NCI-H82 treated with DMSO at 0.1 percent for 48 hours (cell line): ENCODE measurements at regions not wholly inside any gene's neighbourhood (a gene's known extent, or its start where the extent isn't known, plus 50 kb on each side); places are given as distances from the start of the nearest gene placed in this dataset.
"Not testable (repeated sequence)": the region's sequence is repeated elsewhere in the genome, so short reads cannot be mapped to it uniquely, and the experiment has no call there.

Experiments used
- DNase-seq: peaks from one replicate; lab custom pipeline; 2025; ENCODE audit not compliant: unreplicated experiment; lab: John Stamatoyannopoulos, UW

- DNase-seq = no peak
Measured at GRCh38 chr7:130943981-130944380, 210.0 kb upstream of the KLF14 start.

GRCh38 chr7:130944997-130945396 is 211.0 kb upstream of the KLF14 start:
- no peak for DNase-seq

GRCh38 chr7:130945411-130945811 is 211.4 kb upstream of the KLF14 start:
- DNase-seq = no peak

DNA sequence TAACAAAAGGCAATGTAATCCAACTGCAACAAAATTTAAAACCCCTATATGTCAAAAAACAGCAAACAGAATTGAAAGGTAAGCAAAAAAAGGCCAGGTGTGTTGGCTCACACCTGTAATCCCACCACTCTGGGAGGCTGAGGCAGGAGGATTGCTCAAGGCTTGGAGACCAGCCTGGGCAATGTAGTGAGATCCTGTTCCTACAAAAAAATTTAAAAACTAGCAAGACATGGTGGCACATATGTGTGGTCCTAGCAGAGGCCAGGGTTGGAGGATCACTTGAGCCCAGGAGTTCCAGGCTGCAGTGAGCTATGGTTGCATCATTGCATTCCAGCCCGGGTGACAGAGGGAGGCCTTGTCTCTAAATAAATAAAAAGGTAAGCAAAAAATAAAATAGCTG is 212.1 kb upstream of the KLF14 start:
- no peak for DNase-seq

- no peak for DNase-seq
Measured at GRCh38 chr7:130947792-130948580, 214.0 kb upstream of the KLF14 start.

DNA sequence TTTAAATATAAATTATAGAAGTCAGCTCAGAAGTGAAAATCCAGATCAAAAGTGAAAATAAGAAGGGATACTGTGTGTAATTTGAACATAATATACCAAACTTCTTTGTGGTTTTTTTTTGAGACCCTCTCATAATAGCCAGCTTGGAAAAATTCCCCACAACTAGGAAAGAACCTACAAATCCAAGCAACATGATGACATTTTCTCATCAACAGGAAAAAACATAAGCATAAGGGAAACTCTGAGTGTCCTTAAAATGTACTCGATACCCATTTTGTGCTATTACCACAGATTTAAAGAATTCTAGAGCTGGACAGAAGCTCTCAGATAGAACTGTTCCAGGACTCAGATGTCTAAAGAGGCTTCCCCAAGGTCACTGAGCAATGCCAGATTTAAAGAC is 214.8 kb upstream of the KLF14 start:
- DNase-seq = no peak

GRCh38 chr7:130949550-130949949 is 215.5 kb upstream of the KLF14 start:
- DNase-seq = no peak

GRCh38 chr7:130950054-130950453 is 216.0 kb upstream of the KLF14 start:
- no peak for DNase-seq

GRCh38 chr7:130950741-130951140 is 216.7 kb upstream of the KLF14 start:
- DNase-seq = no peak

GRCh38 chr7:130951303-130951975 is 217.4 kb upstream of the KLF14 start:
- DNase-seq = no peak

DNA sequence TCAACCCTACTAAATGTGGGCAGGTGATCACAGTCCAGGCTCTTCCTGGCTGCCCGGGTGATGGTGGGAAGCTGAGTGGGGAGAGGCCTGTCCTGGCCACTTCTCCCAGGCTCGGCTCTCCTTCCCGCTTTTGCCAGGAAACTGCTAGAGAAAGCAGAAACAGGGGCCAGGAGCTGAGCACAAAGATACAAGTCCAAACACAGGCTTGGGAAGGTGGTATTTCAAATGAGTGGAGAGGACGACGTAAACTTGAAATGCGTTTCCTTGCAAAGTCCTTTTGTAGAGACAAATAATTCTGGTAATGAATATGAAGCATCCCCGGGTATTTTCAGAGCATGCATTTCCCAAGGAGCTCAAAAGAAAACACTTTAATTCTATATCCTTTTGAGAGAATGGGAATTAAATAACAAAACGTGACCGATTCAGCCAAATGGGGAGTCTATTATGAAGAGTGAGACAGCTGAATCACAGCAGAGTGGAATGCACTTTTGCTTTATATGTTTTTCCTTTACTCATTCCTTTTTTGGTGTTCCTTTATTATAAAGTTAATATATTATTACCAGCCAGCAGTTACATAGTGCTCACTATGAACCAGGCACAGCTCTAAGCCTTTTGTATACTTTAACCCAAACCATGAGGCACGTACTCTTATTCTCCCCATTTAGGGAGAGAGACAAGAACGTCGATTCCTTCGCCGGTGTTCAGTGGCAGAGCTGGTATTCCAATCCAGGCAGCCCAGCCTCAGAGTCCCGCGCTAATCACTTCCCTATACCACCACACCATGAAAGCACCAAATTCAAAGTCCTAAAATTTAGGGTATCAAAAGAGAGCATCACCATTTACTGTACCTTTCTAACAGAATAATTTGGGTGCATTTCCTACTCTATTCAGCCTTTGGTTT is 218.2 kb upstream of the KLF14 start:
- no peak for DNase-seq

DNA sequence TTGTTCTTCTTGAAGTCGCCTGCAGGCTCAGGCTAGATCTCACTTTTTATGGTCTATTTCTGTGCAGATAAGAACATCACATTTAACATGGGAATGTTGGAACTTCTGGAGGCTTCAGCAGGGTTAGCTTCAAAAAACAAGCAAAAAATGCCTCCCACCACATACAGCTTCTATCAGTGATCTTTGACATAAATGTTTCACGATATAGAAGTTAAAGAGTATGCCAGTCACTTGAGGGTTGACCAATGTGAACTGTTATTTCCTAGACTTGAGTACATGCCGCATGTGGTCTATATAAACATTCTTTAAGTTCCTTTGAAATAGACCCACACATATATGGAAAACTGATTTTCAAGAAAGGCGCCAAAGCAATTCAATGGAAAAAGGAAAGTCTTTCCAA is 219.2 kb upstream of the KLF14 start:
- DNase-seq = no peak

GRCh38 chr7:130954918-130955564 is 221.0 kb upstream of the KLF14 start:
- DNase-seq = no peak

GRCh38 chr7:130955565-130955919 is 221.5 kb upstream of the KLF14 start:
- DNase-seq = no peak

DNA sequence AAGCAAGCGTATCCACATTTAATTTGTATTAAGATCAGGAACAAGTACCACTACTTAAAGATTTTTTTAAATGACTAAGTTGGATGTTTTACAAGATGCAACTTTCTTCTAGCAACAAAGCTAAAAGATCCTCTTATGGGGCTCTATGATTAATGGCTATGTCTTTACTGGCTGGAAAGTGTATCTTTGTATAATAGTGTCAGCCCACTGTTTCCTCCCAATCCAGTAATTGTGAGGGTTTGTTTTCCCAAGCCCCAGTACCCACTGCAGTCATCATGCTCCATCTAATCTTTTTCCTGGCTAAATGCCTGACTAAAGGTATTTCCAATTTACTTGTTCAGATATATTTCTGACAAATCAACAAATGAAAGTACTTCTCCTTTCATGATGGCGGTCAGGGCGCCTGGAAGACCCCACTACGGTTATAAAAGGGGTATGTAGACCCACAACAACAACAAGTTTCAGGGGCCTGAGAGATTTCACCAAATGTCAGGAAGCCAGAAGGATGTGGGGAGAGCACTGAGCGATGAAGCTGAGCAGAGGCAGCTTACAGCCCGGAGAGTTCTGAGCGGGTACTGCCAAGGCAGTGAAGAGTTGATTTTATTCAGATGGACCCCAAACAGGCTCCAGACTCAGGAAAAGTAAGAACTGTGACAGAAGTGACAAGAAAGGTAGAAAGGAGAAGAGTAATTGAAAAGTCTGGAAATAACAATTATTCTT is 222.6 kb upstream of the KLF14 start:
- no peak for DNase-seq

GRCh38 chr7:130957137-130957513 is 223.1 kb upstream of the KLF14 start:
- DNase-seq = no peak

DNA sequence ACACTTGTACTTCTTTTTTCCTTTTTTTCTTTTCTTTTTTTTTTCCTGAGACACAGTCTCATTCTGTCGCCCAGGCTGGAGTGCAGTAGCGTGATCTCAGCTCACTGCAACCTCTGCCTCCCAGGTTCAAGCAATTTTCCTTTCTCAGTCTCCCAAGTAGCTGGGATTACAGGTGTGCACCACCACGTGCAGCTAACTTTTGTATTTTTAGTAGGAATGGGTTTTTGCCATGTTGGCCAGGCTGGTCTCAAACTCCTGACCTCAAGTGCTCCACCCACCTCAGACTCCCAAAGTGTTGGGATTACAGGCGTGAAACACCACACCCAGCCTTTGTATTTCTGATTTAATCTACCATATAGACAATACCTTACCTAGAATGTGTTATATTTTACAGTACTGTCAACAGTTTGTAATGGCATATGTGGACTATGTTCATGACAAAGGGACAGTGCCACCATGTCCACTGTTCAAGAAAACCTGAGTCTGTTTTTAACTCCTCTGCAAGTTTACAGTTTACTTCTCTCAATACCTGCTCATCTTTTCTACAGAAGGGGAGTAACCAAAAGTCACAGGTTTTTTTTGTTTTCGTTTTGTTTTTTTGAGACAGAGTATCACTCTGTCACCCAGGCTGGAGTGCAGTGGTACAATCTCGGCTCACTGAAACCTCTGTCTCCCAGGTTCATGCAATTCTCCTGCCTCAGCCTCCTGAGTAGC is 223.9 kb upstream of the KLF14 start:
- not testable (repeated sequence) for DNase-seq

DNA sequence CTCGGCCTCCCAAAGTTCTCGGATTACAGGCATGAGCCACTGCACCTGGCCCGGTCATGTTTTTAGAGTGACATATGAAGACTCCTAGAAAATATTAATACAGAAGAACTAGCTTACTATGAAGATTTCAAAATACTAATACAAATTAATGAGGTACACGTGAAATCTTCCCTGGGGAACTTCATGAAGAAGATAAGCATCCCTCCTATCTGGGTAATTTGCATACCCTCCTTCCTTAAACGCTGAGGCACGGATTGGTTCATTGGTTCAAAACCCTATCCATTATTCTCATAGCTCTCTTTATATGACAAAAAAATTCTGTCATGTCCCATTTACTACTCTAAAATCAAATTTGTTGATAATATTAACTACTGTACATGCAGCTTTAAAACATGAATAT is 224.8 kb upstream of the KLF14 start:
- DNase-seq = no peak

- no peak for DNase-seq
Measured at GRCh38 chr7:130959743-130960207, 225.8 kb upstream of the KLF14 start.
